ENCODE measurements at regions not wholly inside any gene's neighbourhood (a gene's known extent, or its start where the extent isn't known, plus 50 kb on each side); places are given as distances from the start of the nearest gene placed in this dataset.

DNA sequence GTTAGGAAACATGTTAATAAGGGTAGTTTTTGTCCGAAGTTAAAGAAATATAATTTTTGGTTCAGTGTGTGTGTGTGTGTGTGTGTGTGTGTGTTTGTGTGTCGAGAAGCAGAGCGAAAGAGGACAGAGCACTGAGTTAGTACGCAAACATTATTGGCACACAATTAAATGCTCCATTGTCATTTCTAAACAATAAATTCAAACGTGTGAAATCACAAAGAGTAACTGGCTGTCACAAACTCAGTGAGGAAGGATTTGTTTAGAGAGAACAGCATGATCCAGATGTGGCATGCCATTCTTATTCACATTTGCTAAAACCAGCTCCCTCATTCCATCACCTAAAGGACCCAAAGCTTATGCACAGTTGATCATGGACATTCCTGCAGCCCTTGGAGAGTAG lies 970.8 kb downstream of the DTWD2 start:
- H3K9me3 Mint-ChIP-seq = no peaks in the 10 kb centered on the region

More for the DNA sequence above, 970.8 kb downstream of the DTWD2 start:
- Mint-ChIP-seq H3K36me3 (ENCODE audit: insufficient read depth in 1 of 3, low read depth in 3 of 3) (no peaks in the 10 kb centered on the region), H3K27ac (no peak overlapping the region), H3K27me3 (ENCODE audit: low read depth) (no peaks in the 10 kb centered on the region), H3K4me3 (no peak overlapping the region), H3K4me1 (peaks cover 7 to 8% of the 10 kb centered on the region in 2 experiments)
- Histone ChIP-seq H2BK15ac (ENCODE audit: low read depth, low read length) (no peak overlapping the region), H2AK5ac (ENCODE audit: insufficient read length, low read length) (no peak overlapping the region), H3K23me2 (ENCODE audit: insufficient read length, low read depth, low read length, poor library complexity, severe bottlenecking) (no peaks in the 10 kb centered on the region), H3K56ac (ENCODE audit: insufficient read length, low read depth, low read length) (no peak overlapping the region), H3K79me1 (ENCODE audit: insufficient read depth, low read depth, low read length, poor library complexity, severe bottlenecking) (no peaks in the 10 kb centered on the region), H3K4ac (ENCODE audit: low read depth, low read length) (no peak overlapping the region), H3K18ac (ENCODE audit: insufficient read length, low read depth, low read length) (no peak overlapping the region), H2BK20ac (ENCODE audit: low read depth, low read length, poor library complexity, severe bottlenecking) (no peak overlapping the region), H3K23ac (ENCODE audit: insufficient read length, low read depth, low read length) (no peak overlapping the region), H2BK12ac (ENCODE audit: insufficient read length, low read depth, low read length) (no peak overlapping the region), H3K4me2 (ENCODE audit: insufficient read depth, insufficient read length, low read length) (no peak overlapping the region), H4K8ac (replicated peaks; ENCODE audit: insufficient read length, low read depth, low read length) (no peak overlapping the region), H4K20me1 (ENCODE audit: control insufficient read depth, insufficient read depth, insufficient read length) (no peaks in the 10 kb centered on the region), H3K27ac (ENCODE audit: insufficient read length, low read depth, low read length) (no peak overlapping the region), H3K27me3 (ENCODE audit: insufficient read depth, low read length) (no peaks in the 10 kb centered on the region), H3K79me2 (ENCODE audit: insufficient read depth, low read length) (no peaks in the 10 kb centered on the region), H3K14ac (ENCODE audit: insufficient read depth, low read length) (no peak overlapping the region), H4K5ac (ENCODE audit: insufficient read length, low read depth, low read length) (no peak overlapping the region), H3K4me1 (ENCODE audit: insufficient read depth, low read length) (no peaks in the 10 kb centered on the region; the same call in 1 of the 2 replicates), H3T11ph (ENCODE audit: low read length) (no peak overlapping the region), H4K91ac (ENCODE audit: insufficient read length, low read depth, low read length) (no peak overlapping the region), H3K9ac (ENCODE audit: extremely low read depth, insufficient read length, low read length) (no peak overlapping the region), H2BK120ac (ENCODE audit: low read depth, low read length, poor library complexity, severe bottlenecking) (no peak overlapping the region), H2BK5ac (ENCODE audit: insufficient read length, low read length) (no peak overlapping the region), H2AFZ (ENCODE audit: low read length) (no peak overlapping the region), H3K9me3 (ENCODE audit: control insufficient read depth, low read depth, low read length) (no peaks in the 10 kb centered on the region)
- DNase-seq = no peak
- WGBS (ENCODE audit: extremely low coverage, insufficient read length, low lambda C conversion rate) = no CpG with 5 or more reads among the region's 5 CpGs
- TF ChIP-seq, protein P1, sequence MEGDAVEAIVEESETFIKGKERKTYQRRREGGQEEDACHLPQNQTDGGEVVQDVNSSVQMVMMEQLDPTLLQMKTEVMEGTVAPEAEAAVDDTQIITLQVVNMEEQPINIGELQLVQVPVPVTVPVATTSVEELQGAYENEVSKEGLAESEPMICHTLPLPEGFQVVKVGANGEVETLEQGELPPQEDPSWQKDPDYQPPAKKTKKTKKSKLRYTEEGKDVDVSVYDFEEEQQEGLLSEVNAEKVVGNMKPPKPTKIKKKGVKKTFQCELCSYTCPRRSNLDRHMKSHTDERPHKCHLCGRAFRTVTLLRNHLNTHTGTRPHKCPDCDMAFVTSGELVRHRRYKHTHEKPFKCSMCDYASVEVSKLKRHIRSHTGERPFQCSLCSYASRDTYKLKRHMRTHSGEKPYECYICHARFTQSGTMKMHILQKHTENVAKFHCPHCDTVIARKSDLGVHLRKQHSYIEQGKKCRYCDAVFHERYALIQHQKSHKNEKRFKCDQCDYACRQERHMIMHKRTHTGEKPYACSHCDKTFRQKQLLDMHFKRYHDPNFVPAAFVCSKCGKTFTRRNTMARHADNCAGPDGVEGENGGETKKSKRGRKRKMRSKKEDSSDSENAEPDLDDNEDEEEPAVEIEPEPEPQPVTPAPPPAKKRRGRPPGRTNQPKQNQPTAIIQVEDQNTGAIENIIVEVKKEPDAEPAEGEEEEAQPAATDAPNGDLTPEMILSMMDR (conservative IDR thresholded peaks at IDR 0.05) = no peak
